Keratinocyte (primary cell): ENCODE measurements at regions not wholly inside any gene's neighbourhood (a gene's known extent, or its start where the extent isn't known, plus 50 kb on each side); places are given as distances from the start of the nearest gene placed in this dataset.
A peak's percentile ranks its signal among the peaks of the same experiment; 100 is the strongest.

Experiments
- DNase-seq: peaks from one replicate; pipeline ENCODE4 v3.0.0-alpha.2; 2011; ENCODE audit warnings: low read depth, missing footprints, low spot score
- FAIRE-seq: peaks from 2 replicates; lab custom pipeline; 2011; peaks lifted over from hg19 to GRCh38; lab: Jason Lieb, UNC
- H2AFZ ChIP-seq: 2 replicates; pipeline ENCODE4 v1.6.0; 2012; ENCODE audit warnings: low read length, control low read depth, inconsistent platforms; ENCODE audit not compliant: control insufficient read depth
- H3K27ac ChIP-seq: 2 replicates; pipeline ENCODE4 v1.5.1; 2011; ENCODE audit warnings: low read length; ENCODE audit not compliant: control insufficient read depth, insufficient read depth
- H3K27me3 ChIP-seq: 3 replicates; pipeline ENCODE4 v1.6.0; 2011; ENCODE audit warnings: low read length; ENCODE audit not compliant: control insufficient read depth, insufficient read depth; ENCODE audit errors: extremely low read depth
- H3K36me3 ChIP-seq, 2 experiments: 2 replicates in 1 of 2; 3 replicates in 1 of 2; pipeline ENCODE4 v1.5.1; 2011; ENCODE audit warnings: low read length in 2 of 2, mild to moderate bottlenecking in 1 of 2; ENCODE audit not compliant: control insufficient read depth in 2 of 2, insufficient read depth in 2 of 2; ENCODE audit errors: extremely low read depth in 1 of 2
- H3K4me1 ChIP-seq: 3 replicates; pipeline ENCODE4 v1.5.1; 2011; ENCODE audit warnings: low read length; ENCODE audit not compliant: control insufficient read depth, insufficient read depth; ENCODE audit errors: extremely low read depth
- H3K4me2 ChIP-seq: 3 replicates; pipeline ENCODE4 v1.6.0; 2011; ENCODE audit warnings: low read depth, low read length; ENCODE audit not compliant: control insufficient read depth, insufficient read depth; ENCODE audit errors: extremely low read depth
- H3K4me3 ChIP-seq, 3 experiments: fragments of 200-600 bp in 1 of 3; sonication (generic) in 1 of 3; 2 replicates in 2 of 3; 3 replicates in 1 of 3; pipeline ENCODE4 v1.5.1; 2011 to 2016; ENCODE audit warnings: low read length in 3 of 3, mild to moderate bottlenecking in 3 of 3, control low read depth in 2 of 3, inconsistent platforms in 1 of 3, low read depth in 1 of 3, mixed read lengths in 1 of 3, mixed run types in 1 of 3, moderate library complexity in 1 of 3; ENCODE audit not compliant: control insufficient read depth in 2 of 3, insufficient read depth in 2 of 3; ENCODE audit errors: extremely low read depth in 1 of 3
- H3K79me2 ChIP-seq: 2 replicates; pipeline ENCODE4 v1.6.0; 2012; ENCODE audit warnings: low read length; ENCODE audit not compliant: control insufficient read depth, insufficient read depth
- H3K9ac ChIP-seq: 3 replicates; pipeline ENCODE4 v1.6.0; 2011; ENCODE audit warnings: low read length; ENCODE audit not compliant: control insufficient read depth, insufficient read depth; ENCODE audit errors: extremely low read depth
- H3K9me1 ChIP-seq: 3 replicates; pipeline ENCODE4 v1.6.0; 2011; ENCODE audit warnings: low read length; ENCODE audit not compliant: control insufficient read depth, insufficient read depth; ENCODE audit errors: extremely low read depth
- H3K9me3 ChIP-seq: 2 replicates; pipeline ENCODE4 v1.5.1; 2012; ENCODE audit warnings: low read depth, low read length; ENCODE audit not compliant: control insufficient read depth
- H4K20me1 ChIP-seq: 3 replicates; pipeline ENCODE4 v1.6.0; 2011; ENCODE audit warnings: low read length; ENCODE audit not compliant: control insufficient read depth, insufficient read depth; ENCODE audit errors: extremely low read depth
- CTCF ChIP-seq, 3 experiments: IDR thresholded peaks in 1 of 3; conservative IDR thresholded peaks in 1 of 3; optimal IDR thresholded peaks in 1 of 3; 2 replicates in 2 of 3; 3 replicates in 1 of 3; pipeline versions ENCODE3 to v1.5.1; 2011; ENCODE audit warnings: low read length in 3 of 3, mild to moderate bottlenecking in 3 of 3, moderate library complexity in 2 of 3, control low read depth in 1 of 3, inconsistent platforms in 1 of 3; ENCODE audit not compliant: insufficient read depth in 2 of 3; ENCODE audit errors: extremely low read depth in 1 of 3
- EZH2 ChIP-seq: IDR thresholded peaks from one replicate; pipeline ENCODE4 v1.6.1; 2012; ENCODE audit warnings: inconsistent platforms, mild to moderate bottlenecking, low read length, moderate library complexity
- dilution Hi-C: fragments of 300-500 bp; cut with MboI; formaldehyde crosslinking; loops from one replicate; pipeline ENCODE4 v1.7.0; 2020; ENCODE audit warnings: low sequenced_read_pairs; ENCODE audit not compliant: extremely low pct_ligation_motif_present

DNA sequence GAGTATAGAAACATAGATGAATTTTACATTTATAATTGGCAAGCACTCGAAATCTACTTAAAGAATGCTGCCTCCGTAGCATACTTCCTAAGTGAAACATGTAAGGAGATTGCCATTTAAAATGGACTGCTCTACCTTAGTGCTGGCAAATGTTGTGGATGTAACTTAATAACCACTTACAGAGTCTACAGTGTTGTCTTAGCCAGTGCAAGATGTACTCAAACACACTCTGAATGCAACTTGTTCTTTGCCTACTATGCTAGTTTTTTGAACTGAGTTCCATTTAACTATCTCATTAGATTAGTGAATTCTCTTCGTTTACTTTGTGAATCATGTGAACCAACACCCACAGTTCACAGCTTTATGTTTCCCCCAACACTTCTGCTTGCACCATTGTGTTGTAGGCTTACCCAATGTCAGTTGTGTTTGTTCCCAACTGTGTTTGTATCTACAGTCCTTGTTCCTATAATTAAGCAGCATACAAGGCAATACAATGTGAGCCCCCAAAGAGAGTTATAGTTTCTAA, 345.5 kb upstream of the LYPLAL1 start:
- DNase-seq (no peak), FAIRE-seq (peak; percentile 29)
- no peaks in the 10 kb centered on the region for H3K79me2 ChIP-seq

DNA sequence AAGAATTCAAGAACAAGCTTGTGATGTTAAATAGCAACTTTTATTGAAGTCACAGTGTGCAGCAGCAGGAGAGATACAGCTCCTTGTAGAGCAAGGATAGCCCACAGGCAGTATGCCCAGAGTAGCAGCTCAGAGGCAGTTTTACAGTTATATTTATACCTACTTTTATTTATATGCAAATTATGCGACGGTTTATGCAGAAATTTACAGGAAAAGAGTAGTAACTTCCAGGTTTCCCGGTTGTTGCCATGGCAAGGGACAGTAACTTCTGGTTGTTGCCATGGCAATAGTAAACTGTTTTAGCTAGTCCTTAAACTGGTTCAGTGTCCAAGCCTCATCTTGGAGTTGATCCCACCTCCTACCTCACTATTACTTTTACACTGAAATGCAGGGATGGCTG, 344.6 kb upstream of the LYPLAL1 start:
- peak; percentile 9 for FAIRE-seq
- dilution Hi-C loops, result no loop called here
- no peak for TF ChIP-seq CTCF (optimal IDR thresholded peaks at IDR 0.05 in 1 of 3, IDR thresholded peaks at IDR 0.05 in 1 of 3, conservative IDR thresholded peaks at IDR 0.05 in 1 of 3; ENCODE audit: extremely low read depth in 1 of 3, insufficient read depth in 2 of 3, low read length in 3 of 3)
- TF ChIP-seq EZH2, result no peak
- no peak overlapping the region for H3K9ac ChIP-seq
- H4K20me1 ChIP-seq, result no peaks in the 10 kb centered on the region
- H3K4me1 ChIP-seq, result no peaks in the 10 kb centered on the region
- no peak for DNase-seq
- H3K4me3 ChIP-seq, result no peak overlapping the region
- H3K4me2 ChIP-seq, result no peak overlapping the region
- H3K79me2 ChIP-seq, result no peaks in the 10 kb centered on the region
- H2AFZ ChIP-seq, result no peak overlapping the region
- no peaks in the 10 kb centered on the region for H3K9me3 ChIP-seq
- no peak overlapping the region for H3K27ac ChIP-seq
- no peaks in the 10 kb centered on the region for H3K36me3 ChIP-seq
- H3K9me1 ChIP-seq, result no peaks in the 10 kb centered on the region
- H3K27me3 ChIP-seq, result no peaks in the 10 kb centered on the region

More for the DNA sequence above, 345.5 kb upstream of the LYPLAL1 start:
- no peak overlapping the region for H3K4me3 ChIP-seq
- no peaks in the 10 kb centered on the region for H3K9me3 ChIP-seq
- no peak overlapping the region for H3K9ac ChIP-seq
- TF ChIP-seq CTCF (optimal IDR thresholded peaks at IDR 0.05 in 1 of 3, IDR thresholded peaks at IDR 0.05 in 1 of 3, conservative IDR thresholded peaks at IDR 0.05 in 1 of 3; ENCODE audit: extremely low read depth in 1 of 3, insufficient read depth in 2 of 3, low read length in 3 of 3), result no peak
- dilution Hi-C loops, result no loop called here
- H3K4me2 ChIP-seq, result no peak overlapping the region
- peak overlapping the region; percentile 22 for H2AFZ ChIP-seq
- H4K20me1 ChIP-seq, result no peaks in the 10 kb centered on the region
- H3K9me1 ChIP-seq, result no peaks in the 10 kb centered on the region
- no peak overlapping the region for H3K27ac ChIP-seq
- H3K27me3 ChIP-seq, result no peaks in the 10 kb centered on the region
- peaks cover 7% of the 10 kb centered on the region for H3K4me1 ChIP-seq
- no peaks in the 10 kb centered on the region for H3K36me3 ChIP-seq
